ENCODE measurements at regions not wholly inside any gene's neighbourhood (a gene's known extent, or its start where the extent isn't known, plus 50 kb on each side); places are given as distances from the start of the nearest gene placed in this dataset.

DNA sequence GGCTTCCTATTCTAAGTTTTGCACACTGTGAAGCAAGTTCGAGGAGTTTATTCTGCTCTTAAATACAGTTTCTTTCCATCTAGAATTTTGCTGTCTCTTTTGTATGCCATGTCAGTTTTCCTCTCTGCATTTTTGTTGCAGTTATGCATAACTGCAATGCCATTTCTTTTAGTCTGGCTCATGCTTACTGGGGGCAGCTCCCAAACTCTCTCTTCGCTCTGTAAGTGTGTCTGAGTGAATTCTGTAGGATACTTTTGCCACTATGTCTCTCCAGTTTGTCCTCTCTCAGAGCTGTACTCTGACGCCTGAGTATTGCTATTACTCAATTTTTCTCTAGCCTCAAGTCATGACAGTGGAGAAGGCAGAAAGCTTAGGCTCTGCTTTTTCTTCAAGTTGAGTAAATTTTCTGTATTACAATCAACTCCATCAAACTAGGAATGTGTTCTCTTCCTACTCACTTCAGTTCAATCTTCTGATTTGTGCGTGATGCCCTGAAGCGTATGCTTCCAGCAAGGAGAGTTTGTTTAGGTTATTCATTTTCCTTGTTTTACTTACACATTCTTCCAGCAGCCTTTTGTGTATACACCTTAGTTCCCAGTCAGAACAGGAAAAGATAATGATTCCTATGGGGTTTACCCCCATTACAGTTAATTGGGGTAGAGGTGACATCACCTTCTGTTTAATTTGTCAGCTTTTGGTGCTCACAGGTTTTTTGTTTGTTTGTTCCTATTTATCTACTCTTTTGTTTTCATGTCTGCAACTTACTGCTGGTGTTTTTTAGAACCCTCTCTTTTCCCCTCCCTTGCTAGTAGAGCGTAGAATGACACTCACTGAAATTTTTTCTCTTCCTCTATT lies 430.9 kb downstream of the BCKDHB start:
- no peaks in the 10 kb centered on the region for H3K36me3 ChIP-seq
- H3K27ac ChIP-seq = no peak overlapping the region
- 81% methylated on average over 6 of the region's 6 CpGs for WGBS
- no peak overlapping the region for H3K4me3 ChIP-seq
- no peaks in the 10 kb centered on the region for H3K9me3 ChIP-seq
- no peaks in the 10 kb centered on the region for H3K4me1 ChIP-seq (replicated peaks)
- TF ChIP-seq, protein P1, sequence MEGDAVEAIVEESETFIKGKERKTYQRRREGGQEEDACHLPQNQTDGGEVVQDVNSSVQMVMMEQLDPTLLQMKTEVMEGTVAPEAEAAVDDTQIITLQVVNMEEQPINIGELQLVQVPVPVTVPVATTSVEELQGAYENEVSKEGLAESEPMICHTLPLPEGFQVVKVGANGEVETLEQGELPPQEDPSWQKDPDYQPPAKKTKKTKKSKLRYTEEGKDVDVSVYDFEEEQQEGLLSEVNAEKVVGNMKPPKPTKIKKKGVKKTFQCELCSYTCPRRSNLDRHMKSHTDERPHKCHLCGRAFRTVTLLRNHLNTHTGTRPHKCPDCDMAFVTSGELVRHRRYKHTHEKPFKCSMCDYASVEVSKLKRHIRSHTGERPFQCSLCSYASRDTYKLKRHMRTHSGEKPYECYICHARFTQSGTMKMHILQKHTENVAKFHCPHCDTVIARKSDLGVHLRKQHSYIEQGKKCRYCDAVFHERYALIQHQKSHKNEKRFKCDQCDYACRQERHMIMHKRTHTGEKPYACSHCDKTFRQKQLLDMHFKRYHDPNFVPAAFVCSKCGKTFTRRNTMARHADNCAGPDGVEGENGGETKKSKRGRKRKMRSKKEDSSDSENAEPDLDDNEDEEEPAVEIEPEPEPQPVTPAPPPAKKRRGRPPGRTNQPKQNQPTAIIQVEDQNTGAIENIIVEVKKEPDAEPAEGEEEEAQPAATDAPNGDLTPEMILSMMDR (IDR thresholded peaks at IDR 0.05) = no peak
- TF ChIP-seq POLR2A (IDR thresholded peaks at IDR 0.05) (no peak), POLR2AphosphoS5 (IDR thresholded peaks at IDR 0.05) (no peak)
- intact Hi-C loops (cut with DNase I) = no loop called here
- no peak for DNase-seq (ENCODE audit: low spot score)
- H3K27me3 ChIP-seq (replicated peaks; ENCODE audit: insufficient read depth) = no peaks in the 10 kb centered on the region

DNA sequence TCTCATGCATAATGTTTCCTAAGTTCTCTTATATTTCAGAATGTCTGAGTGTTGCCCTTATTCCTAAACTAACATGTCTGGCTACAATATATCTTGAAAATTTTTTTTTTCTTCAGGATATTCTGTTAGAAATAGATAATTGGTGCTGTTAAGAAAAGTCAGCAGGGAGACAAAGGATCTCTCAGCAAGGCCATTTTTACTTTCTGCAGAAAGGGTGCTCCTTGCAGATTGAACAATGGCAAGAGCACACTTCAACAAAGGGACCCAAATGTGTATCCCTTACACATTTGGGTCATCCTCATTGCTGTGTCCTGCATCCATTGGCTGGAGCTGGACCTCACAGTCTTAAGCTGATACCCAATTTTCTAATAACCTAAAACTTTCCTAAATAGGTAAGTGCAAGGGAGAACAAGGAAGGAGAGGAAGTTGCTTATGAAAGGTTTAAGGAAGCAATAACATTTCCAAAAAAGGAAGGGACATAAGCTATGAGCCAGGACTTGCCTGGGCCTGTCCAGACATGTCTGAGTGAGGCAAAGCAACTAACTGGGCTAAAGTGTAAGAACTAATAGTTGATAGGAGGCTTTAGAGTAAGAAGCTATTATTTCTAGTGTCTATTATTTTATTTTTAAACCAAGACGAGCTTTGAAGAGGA lies 429.6 kb downstream of the BCKDHB start:
- 86% methylated on average over 1 of the region's 1 CpG for WGBS
- no peak for DNase-seq (ENCODE audit: low spot score)
- intact Hi-C loops (cut with DNase I) = no loop called here

DNA sequence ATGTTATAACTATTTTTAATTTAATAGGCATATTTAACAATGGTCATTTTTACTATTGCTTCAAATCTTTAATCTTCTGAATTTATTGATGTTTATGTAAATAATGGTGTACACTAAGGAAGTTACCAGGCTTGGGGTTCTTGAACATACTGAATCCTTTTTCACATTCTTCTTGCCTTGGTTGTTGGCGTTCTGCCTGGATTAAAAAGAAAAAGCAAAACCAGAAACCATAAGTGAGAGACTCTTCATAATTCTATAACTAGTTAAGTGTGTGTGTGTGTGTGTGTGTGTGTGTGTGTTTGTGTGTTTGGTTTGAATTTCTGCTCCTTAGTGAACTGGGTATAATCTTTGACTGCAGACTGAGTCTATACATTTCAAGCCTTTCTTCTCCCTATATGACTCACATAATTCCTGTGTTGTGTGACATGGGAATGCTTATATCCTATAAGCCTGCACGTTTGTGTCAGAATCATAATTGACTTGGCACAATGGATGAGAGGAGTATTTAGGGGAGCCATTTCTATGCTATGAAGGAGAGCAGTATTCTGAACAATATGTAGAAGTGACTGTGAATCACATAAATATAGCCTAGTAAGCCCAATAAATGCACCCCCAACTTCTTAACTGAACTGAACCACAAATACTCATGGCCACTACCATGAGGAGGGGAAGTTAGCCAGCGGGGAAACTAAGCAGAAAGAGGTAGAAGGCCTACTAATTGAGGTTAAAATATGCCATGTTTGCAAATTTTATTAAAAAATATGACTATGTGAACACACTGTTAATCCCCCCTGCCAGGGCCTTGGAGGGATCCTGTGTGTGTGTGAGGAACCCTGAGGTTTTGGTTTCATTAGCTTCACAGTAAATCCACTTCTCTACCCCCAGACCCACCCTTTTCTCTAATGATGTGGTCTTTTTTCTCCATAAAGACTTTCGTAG lies 425.5 kb downstream of the BCKDHB start:
- intact Hi-C loops (cut with DNase I) = no loop called here

More for the DNA sequence above, 429.6 kb downstream of the BCKDHB start:
- Histone ChIP-seq H3K27ac (no peak overlapping the region), H3K36me3 (no peaks in the 10 kb centered on the region), H3K4me1 (replicated peaks) (no peaks in the 10 kb centered on the region), H3K9me3 (no peaks in the 10 kb centered on the region), H3K4me3 (no peak overlapping the region), H3K27me3 (replicated peaks; ENCODE audit: insufficient read depth) (no peaks in the 10 kb centered on the region)
- TF ChIP-seq POLR2AphosphoS5 (IDR thresholded peaks at IDR 0.05) (no peak), POLR2A (IDR thresholded peaks at IDR 0.05) (no peak)
- TF ChIP-seq, protein P1 (IDR thresholded peaks at IDR 0.05) = no peak

DNA sequence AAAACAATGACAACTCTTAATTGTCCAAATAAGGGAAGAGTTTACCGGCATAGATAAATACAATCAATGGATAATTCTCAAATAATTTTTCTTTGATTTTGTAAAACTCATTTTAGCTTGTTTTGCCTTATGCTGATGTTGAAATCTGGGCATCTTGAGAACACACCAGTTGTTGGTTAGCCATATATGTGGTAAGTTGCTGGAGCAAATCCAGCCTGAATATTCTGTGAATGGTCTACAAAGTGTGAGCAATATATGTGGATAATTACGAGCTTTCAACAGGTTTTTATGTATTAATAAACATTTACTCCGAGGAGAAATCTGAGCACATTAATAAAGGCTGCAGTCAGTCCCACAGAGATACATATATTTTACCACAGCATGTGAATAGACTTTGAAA lies 423.6 kb downstream of the BCKDHB start:
- no peaks in the 10 kb centered on the region for H3K4me1 ChIP-seq (replicated peaks)
- no peaks in the 10 kb centered on the region for H3K27me3 ChIP-seq (replicated peaks; ENCODE audit: insufficient read depth)
- H3K36me3 ChIP-seq = no peaks in the 10 kb centered on the region
- 79% methylated on average over 3 of the region's 3 CpGs for WGBS
- H3K9me3 ChIP-seq = no peaks in the 10 kb centered on the region
- no peak overlapping the region for H3K4me3 ChIP-seq
- H3K27ac ChIP-seq = no peak overlapping the region
- intact Hi-C loops (cut with DNase I) = no loop called here
- DNase-seq (ENCODE audit: low spot score) = no peak
- TF ChIP-seq, protein P1 (IDR thresholded peaks at IDR 0.05) = no peak
- TF ChIP-seq POLR2A (IDR thresholded peaks at IDR 0.05) (no peak), POLR2AphosphoS5 (IDR thresholded peaks at IDR 0.05) (no peak)

More for the DNA sequence above, 425.5 kb downstream of the BCKDHB start:
- TF ChIP-seq POLR2AphosphoS5 (IDR thresholded peaks at IDR 0.05) (no peak), POLR2A (IDR thresholded peaks at IDR 0.05) (no peak)
- TF ChIP-seq, protein P1 (IDR thresholded peaks at IDR 0.05) = no peak
- no peaks in the 10 kb centered on the region for H3K4me1 ChIP-seq (replicated peaks)
- WGBS = 79% methylated on average over 4 of the region's 4 CpGs
- no peak overlapping the region for H3K27ac ChIP-seq
- no peak overlapping the region for H3K4me3 ChIP-seq
- DNase-seq (ENCODE audit: low spot score) = no peak
- no peaks in the 10 kb centered on the region for H3K9me3 ChIP-seq
- no peaks in the 10 kb centered on the region for H3K27me3 ChIP-seq (replicated peaks; ENCODE audit: insufficient read depth)
- H3K36me3 ChIP-seq = no peaks in the 10 kb centered on the region

Measured in prostate gland (tissue), 2 donors.